GM12892 (cell line): ENCODE measurements at regions not wholly inside any gene's neighbourhood (a gene's known extent, or its start where the extent isn't known, plus 50 kb on each side); places are given as distances from the start of the nearest gene placed in this dataset.

Source experiments
- DNase-seq: peaks from one replicate; pipeline ENCODE4 v3.0.0; 2011; ENCODE audit not compliant: insufficient read length
- FAIRE-seq: peaks from 2 replicates; lab custom pipeline; 2011; peaks lifted over from hg19 to GRCh38; lab: Jason Lieb, UNC
- POLR2A ChIP-seq: IDR thresholded peaks from 2 replicates; pipeline ENCODE4 v1.6.1; 2011; ENCODE audit warnings: low read depth, low read length, control low read depth
- POLR2AphosphoS5 ChIP-seq: IDR thresholded peaks from 2 replicates; pipeline ENCODE4 v1.6.1; 2011; ENCODE audit warnings: low read depth, low read length, control low read depth
- TAF1 ChIP-seq: IDR thresholded peaks from 2 replicates; pipeline ENCODE4 v1.6.1; 2011; ENCODE audit warnings: low read depth, mild to moderate bottlenecking, control low read depth, low read length, borderline replicate concordance

DNA sequence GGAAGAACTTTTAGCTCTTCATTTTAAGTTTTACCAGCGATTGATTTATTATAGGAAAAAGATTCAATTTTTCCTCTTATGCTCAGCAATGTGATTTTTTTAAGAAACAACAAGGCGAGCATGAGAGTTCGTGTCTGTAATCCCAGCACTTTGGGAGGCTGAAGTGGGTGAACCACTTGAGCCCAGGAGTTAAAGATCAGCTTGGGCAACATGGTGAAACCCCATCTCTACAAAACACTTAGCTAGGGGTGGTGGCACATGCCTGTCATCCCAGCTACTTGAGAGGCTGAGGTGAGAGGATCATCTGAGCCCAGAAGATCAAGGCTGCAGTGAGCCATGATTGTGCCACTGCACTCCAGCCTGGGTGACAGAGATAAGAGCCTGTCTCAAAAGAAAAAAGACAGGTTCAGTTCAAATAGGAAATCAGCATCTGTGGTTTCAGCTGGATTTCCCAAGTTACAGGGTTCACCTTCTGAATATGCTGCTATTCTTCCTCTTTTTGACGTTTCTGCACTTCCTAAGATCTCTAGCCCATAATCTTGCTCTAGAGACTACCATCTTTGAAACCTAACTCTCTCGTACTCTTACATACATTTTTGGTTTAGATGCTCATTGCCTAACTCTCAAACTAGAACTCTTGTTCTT lies 274.7 kb downstream of the SEC23A start:
- FAIRE-seq (no peak), DNase-seq (no peak)
- TF ChIP-seq POLR2AphosphoS5: no peak
- TF ChIP-seq POLR2A: no peak
- no peak for TF ChIP-seq TAF1

DNA sequence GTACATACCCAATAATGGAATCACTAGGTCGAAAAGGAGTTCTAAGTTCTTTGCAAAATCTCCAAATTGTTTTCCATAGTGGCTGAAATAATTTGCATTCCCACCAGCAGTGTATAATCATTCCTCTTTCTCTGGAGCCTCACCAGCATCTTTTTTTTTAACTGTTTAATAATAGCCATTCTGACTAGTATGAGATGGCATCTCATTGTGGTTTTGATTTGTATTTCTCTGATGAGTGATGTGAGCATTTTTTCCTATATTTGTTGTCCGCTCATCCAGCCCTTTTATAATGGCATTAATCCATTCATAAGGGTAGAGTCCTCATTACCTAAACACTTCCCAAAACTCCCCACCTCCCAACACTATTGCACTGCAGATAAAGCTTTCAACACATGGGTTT lies 278.3 kb downstream of the SEC23A start:
- DNase-seq (no peak), FAIRE-seq (no peak)

DNA sequence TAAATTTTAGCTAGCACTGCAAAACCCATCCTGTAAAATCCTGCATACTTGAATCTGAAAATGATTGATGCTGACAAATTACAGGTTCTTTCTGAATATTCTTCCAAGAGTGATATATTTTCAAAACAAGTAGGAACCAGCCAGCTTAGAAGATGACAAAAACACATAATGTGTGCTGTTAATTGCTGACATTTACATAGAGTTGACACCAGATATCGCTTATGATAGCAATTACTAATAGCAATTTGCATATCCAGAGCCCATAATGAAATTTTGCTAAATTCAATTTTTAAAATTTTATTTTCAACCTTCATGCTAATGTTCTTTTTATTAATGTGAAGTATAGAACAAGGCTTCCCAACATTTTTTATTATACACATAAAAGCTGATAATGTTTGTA lies 284.5 kb downstream of the SEC23A start:
- TF ChIP-seq POLR2A (no peak), POLR2AphosphoS5 (no peak), TAF1 (no peak)
- FAIRE-seq (no peak), DNase-seq (no peak)

More for the DNA sequence above, 278.3 kb downstream of the SEC23A start:
- TF ChIP-seq POLR2AphosphoS5 (no peak), POLR2A (no peak), TAF1 (no peak)

DNA sequence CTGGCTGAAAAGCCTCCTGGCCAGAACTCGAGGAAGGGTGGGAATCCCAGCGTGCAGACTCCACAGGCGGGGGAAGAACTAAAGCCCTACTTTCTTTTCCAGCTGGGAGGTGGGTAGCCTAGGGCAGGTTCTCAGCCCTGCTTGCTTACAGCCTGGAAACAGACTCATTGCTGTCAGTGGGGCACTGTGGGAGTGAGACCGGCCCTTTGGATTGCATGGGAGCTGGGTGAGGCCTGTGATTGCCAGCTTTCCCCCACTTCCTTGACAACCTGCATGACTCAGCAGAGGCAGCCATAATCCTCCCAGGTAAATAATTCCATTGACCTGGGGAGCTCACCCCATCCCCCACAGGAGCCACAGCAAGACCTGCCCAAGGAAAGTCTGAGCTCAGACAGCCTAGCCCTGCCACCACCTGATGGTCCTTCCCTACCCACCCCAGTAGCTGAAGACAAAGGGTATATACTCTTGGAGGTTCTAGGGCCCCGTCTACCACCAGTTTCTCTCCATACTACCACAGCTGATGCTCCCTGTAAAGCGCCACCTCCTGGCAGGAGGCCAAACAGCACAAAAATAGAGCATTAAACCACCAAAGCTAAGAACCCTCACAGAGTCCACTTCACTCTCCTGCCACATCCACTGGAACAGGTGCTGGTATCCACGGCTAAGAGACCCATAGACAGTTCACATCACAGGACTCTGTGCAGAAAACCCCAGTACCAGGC lies 294.1 kb downstream of the SEC23A start:
- DNase-seq (no peak), FAIRE-seq (no peak)
- TF ChIP-seq POLR2AphosphoS5 (no peak), POLR2A (no peak), TAF1 (no peak)

DNA sequence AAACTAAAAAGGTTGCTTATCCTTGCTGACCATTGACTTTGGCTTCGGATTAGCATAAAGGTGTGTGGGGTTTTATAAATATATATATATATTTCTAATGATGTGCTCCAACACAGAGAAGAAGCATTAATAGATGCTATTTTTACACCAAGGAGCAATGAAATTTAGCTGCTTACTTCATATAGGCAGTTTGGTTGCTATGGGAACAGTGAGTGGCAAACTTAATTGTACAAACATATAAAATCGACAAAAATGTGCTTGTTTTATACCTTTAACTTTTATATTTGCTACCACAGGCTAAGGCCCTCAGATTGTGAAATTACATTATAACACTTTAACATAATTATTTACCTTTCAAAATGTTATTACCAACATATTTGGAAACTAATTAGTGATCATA lies 303.4 kb downstream of the SEC23A start:
- no peak for FAIRE-seq
- DNase-seq: no peak
- TF ChIP-seq POLR2AphosphoS5: no peak
- TF ChIP-seq POLR2A: no peak
- TF ChIP-seq TAF1: no peak

DNA sequence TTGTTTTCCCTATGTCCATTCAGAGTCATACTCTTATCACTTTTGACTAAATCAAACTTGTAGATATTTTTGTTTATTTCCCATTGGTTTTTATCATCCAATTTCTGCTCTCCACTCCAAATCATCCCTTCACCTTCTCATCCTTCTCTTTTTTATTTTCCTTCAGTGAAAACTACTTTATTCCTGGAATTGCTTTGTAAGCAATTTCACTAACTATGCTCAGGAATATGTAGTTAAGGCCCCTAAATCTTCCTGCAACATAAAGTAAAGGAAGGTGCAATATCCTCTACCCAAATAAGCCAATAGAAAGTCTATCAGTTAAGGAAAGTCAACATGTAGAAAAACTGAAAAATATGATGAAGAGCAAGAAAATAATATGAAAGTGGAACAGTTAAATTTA lies 308.4 kb downstream of the SEC23A start:
- no peak for DNase-seq
- FAIRE-seq: no peak

DNA sequence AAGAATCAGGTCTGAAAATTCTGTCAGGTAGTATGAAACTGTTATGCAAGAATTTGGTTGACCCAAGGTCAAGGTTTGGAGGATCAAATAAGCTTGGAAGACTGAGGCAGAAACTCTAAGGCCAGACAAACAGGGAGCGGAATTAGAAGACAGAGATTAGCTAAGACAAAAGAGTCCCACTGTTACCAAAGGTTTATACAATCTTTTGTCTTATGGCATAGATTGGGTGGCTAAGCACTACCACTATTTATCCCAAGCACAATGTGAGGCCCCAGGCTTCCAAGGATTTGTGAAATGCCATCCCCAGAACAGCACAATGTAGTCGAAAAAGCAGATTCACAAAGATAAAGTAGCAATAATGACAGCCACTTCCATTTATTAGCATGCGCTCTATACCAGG lies 311.2 kb downstream of the SEC23A start:
- FAIRE-seq (no peak), DNase-seq (no peak)
- TF ChIP-seq POLR2AphosphoS5 (no peak), POLR2A (no peak)

More for the DNA sequence above, 308.4 kb downstream of the SEC23A start:
- TF ChIP-seq TAF1 (no peak), POLR2A (no peak), POLR2AphosphoS5 (no peak)

DNA sequence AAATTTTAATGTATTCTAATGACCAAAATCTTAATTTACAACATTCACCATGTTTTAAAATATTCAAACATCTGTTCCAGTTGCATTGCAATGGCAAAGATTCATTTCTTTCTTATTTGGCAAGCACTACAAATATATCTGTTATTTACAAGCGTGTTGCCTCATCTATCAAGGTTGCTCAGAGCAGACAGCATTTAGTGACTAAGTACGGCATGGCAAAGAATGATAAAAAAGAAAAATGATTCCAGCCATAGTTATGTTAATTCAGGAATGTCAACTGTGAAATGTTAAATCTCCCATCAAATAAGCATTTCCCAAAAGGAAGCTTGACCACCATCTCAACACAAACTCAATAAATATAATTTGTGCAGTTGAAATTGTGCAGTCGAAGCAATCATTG lies 312.1 kb downstream of the SEC23A start:
- DNase-seq: no peak
- no peak for FAIRE-seq
- no peak for TF ChIP-seq POLR2AphosphoS5
- no peak for TF ChIP-seq POLR2A
- TF ChIP-seq TAF1: no peak

DNA sequence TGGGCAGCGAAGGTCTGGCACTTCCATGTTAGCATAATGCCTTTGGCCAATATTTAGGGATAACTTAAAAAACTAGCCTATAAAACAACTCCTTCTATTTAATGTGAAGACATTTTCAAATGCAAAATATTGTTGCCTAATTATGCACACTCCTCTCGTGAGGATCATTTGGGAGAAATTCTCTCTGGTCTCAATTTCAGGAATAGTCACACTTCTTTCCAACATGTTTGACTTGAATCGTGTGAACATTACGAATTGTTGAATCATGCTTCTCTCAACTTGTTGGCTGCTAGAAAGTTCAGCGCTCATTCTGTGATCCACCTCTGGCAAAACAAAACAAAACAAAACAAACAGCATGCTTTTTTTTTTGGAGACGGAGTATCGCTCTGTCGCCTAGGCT lies 313.2 kb downstream of the SEC23A start:
- no peak for FAIRE-seq

DNA sequence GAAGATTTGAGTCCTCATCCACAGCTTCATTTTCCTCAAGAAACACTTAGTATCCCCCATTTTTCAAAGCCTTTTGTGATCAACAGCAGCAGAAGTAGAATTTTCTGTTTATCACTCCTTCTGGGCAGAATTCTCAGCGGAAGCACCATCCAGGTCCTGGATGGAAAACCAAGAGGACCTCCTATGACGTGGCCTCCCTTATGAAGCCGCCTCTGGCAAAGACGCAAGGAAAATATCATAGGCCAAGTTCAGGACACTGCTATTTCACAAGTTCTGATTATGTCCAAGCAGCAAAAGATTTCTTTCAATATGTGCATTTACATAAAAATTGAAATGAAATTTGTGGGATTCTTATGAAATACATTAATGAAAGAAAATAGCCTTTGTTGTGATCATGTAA lies 315.0 kb downstream of the SEC23A start:
- FAIRE-seq (no peak), DNase-seq (no peak)
- TF ChIP-seq POLR2A (no peak), POLR2AphosphoS5 (no peak), TAF1 (no peak)

More for the DNA sequence above, 313.2 kb downstream of the SEC23A start:
- no peak for TF ChIP-seq TAF1
- TF ChIP-seq POLR2A: no peak
- TF ChIP-seq POLR2AphosphoS5: no peak
- DNase-seq: no peak

DNA sequence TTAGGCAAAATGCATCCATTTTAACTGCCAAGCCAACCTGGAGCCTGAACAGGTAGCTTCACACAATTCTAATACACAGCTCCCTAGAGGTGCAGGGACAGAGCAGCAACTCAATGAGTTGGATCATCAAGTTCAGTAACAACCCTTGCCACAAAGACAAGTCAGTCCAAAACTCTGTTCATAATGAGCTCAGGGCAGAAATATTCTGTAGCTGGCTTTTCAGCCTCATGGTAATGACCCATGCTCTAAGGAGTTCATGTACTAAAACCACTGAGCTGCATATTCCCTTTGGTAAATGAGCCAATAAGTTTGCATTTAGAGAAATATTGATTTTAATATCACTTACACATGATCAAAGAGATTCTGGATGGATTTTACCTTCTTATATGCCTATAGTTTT lies 316.1 kb downstream of the SEC23A start:
- TF ChIP-seq TAF1: no peak
- no peak for TF ChIP-seq POLR2A
- TF ChIP-seq POLR2AphosphoS5: no peak
- DNase-seq: no peak
- no peak for FAIRE-seq

DNA sequence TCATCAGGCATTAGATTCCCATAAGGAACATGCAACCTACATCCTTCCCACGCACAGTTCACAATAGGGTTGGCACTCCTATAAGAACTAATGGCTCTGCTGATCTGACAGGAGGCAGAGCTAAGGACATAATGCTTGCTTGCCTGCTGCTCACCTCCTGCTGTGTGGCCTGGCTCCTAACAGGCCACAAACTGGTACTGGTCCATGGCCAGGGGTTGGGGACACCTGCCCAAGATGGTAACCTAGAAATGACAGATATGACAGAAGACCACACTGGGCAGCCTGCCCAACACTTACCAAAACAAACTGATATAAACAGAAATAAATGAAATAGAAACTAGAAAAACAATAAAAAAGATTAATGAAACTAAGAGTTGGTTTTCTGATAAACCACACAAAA lies 325.6 kb downstream of the SEC23A start:
- FAIRE-seq (no peak), DNase-seq (no peak)
- no peak for TF ChIP-seq POLR2AphosphoS5
- TF ChIP-seq POLR2A: no peak
- TF ChIP-seq TAF1: no peak

DNA sequence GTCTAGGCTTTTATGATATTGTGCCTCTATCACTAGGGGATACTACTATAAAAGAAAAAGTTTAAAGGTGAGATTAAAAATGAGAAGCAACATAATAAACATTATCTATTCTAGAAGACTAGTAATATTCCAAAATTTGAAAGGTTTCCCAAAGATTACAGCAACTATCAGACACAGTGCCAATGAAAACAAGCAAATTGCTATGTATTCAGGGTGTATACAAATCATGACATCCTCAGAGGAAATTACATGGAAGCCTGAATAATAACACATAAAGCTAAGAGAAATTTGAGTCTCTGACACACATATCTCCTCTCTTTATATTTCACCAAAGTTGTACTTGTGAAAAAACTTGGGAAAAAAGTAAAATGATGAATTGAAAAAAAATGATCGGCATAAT lies 327.0 kb downstream of the SEC23A start:
- FAIRE-seq (no peak), DNase-seq (no peak)
- TF ChIP-seq POLR2A: no peak
- no peak for TF ChIP-seq TAF1
- no peak for TF ChIP-seq POLR2AphosphoS5
